CD14-positive monocyte (primary cell): ENCODE measurements at regions not wholly inside any gene's neighbourhood (a gene's known extent, or its start where the extent isn't known, plus 50 kb on each side); places are given as distances from the start of the nearest gene placed in this dataset.
A peak's percentile ranks its signal among the peaks of the same experiment; 100 is the strongest.

ENCODE experiments used
- DNase-seq, 3 donors: peaks; one replicate each; pipeline ENCODE4 v3.0.0-alpha.2; 2011 to 2022
- H2AFZ ChIP-seq: 2 replicates; pipeline ENCODE4 v1.6.0; 2012; ENCODE audit warnings: mild to moderate bottlenecking, low read depth, low read length, inconsistent platforms; ENCODE audit not compliant: insufficient read depth, poor library complexity, severe bottlenecking
- H3K27ac ChIP-seq, 2 donors: 1 replicate in 1 of 2; 2 replicates in 1 of 2; pipeline ENCODE4 v1.5.1; 2012 to 2013; ENCODE audit warnings: low read length in 2 of 2, control low read depth in 1 of 2, inconsistent platforms in 1 of 2, low read depth in 1 of 2, mild to moderate bottlenecking in 1 of 2
- H3K27me3 ChIP-seq, 2 donors: one replicate each; pipeline versions ENCODE4 v1.6.0 to v1.6.1; 2011 to 2013; ENCODE audit warnings: low read length in 2 of 2; ENCODE audit not compliant: control insufficient read depth in 2 of 2, insufficient read depth in 2 of 2
- H3K36me3 ChIP-seq, 2 donors: replicated peaks in 1 of 2; 1 replicate in 1 of 2; 2 replicates in 1 of 2; pipeline versions ENCODE4 v1.5.1 to v1.6.1; 2012 to 2013; ENCODE audit warnings: low read length in 2 of 2, control low read depth in 1 of 2, inconsistent platforms in 1 of 2, mild to moderate bottlenecking in 1 of 2; ENCODE audit not compliant: insufficient read depth in 2 of 2, control insufficient read depth in 1 of 2
- H3K4me1 ChIP-seq, 2 donors: 1 replicate in 1 of 2; 2 replicates in 1 of 2; pipeline versions ENCODE4 v1.5.1 to v1.6.1; 2012 to 2013; ENCODE audit warnings: low read length in 2 of 2, control low read depth in 1 of 2, inconsistent platforms in 1 of 2, mild to moderate bottlenecking in 1 of 2, moderate library complexity in 1 of 2; ENCODE audit not compliant: insufficient read depth in 2 of 2, control insufficient read depth in 1 of 2
- H3K4me2 ChIP-seq: replicated peaks from 2 replicates; pipeline ENCODE3; 2012; ENCODE audit warnings: low read length, moderate library complexity, mild to moderate bottlenecking; ENCODE audit not compliant: poor library complexity, severe bottlenecking; ENCODE audit errors: extremely low read depth
- H3K4me3 ChIP-seq, 3 experiments: fragments of 200-600 bp in 1 of 3; sonication (generic) in 1 of 3; replicated peaks in 1 of 3; 1 replicate in 2 of 3; 2 replicates in 1 of 3; pipeline ENCODE4 v1.5.1; 2011 to 2013; ENCODE audit warnings: low read length in 3 of 3, mild to moderate bottlenecking in 3 of 3, control low read depth in 2 of 3, low read depth in 2 of 3, inconsistent platforms in 1 of 3, moderate library complexity in 1 of 3
- H3K79me2 ChIP-seq: 2 replicates; pipeline ENCODE4 v1.6.0; 2012; ENCODE audit warnings: mild to moderate bottlenecking, control low read depth, inconsistent platforms, low read length, moderate library complexity; ENCODE audit not compliant: insufficient read depth
- H3K9ac ChIP-seq: 2 replicates; pipeline ENCODE4 v1.6.0; 2017; ENCODE audit warnings: low read length, mild to moderate bottlenecking; ENCODE audit not compliant: insufficient read depth, poor library complexity, severe bottlenecking
- H3K9me3 ChIP-seq, 2 donors: replicated peaks in 1 of 2; 1 replicate in 1 of 2; 2 replicates in 1 of 2; pipeline versions ENCODE4 v1.5.1 to v1.6.1; 2012 to 2013; ENCODE audit warnings: low read length in 2 of 2, control low read depth in 1 of 2; ENCODE audit not compliant: control insufficient read depth in 1 of 2, insufficient read depth in 1 of 2
- H4K20me1 ChIP-seq: 2 replicates; pipeline ENCODE4 v1.6.0; 2012; ENCODE audit warnings: mild to moderate bottlenecking, low read length, control low read depth, moderate library complexity; ENCODE audit not compliant: insufficient read depth
- H3K27ac Mint-ChIP-seq, 7 donors: one replicate each; pipeline ENCODE4 v1.8.0; 2020; ENCODE audit warnings: mild to moderate bottlenecking in 7 of 7, mixed read lengths in 7 of 7, moderate library complexity in 6 of 7, inconsistent platforms in 2 of 7
- H3K27me3 Mint-ChIP-seq, 3 donors: one replicate each; pipeline ENCODE4 v1.8.0; 2021 to 2022; ENCODE audit warnings: low read depth in 3 of 3, mild to moderate bottlenecking in 3 of 3, mixed read lengths in 3 of 3, moderate library complexity in 3 of 3, inconsistent platforms in 1 of 3
- H3K36me3 Mint-ChIP-seq, 2 donors: one replicate each; pipeline ENCODE4 v1.8.0; 2020; ENCODE audit warnings: mixed read lengths in 2 of 2, inconsistent platforms in 1 of 2, mild to moderate bottlenecking in 1 of 2
- H3K4me1 Mint-ChIP-seq: one replicate; pipeline ENCODE4 v1.8.0; 2020; ENCODE audit warnings: mild to moderate bottlenecking, mixed read lengths
- H3K4me3 Mint-ChIP-seq, 2 donors: one replicate each; pipeline ENCODE4 v1.8.0; 2020; ENCODE audit warnings: mild to moderate bottlenecking in 2 of 2, mixed read lengths in 2 of 2, moderate library complexity in 1 of 2
- H3K9me3 Mint-ChIP-seq, 7 donors: one replicate each; pipeline ENCODE4 v1.8.0; 2020 to 2022; ENCODE audit warnings: mixed read lengths in 7 of 7, mild to moderate bottlenecking in 6 of 7, moderate library complexity in 6 of 7, inconsistent platforms in 2 of 7
- CTCF ChIP-seq: fragments of 200-600 bp; IDR thresholded peaks from one replicate; pipeline ENCODE4 v1.8.0; 2022; ENCODE audit warnings: antibody characterized with exemption, mild to moderate bottlenecking
- WGBS: methylation state at CpG from one replicate; pipeline ENCODE4 v1.1.5; 2013; ENCODE audit warnings: missing lambda C conversion rate; ENCODE audit not compliant: insufficient coverage; 5-methylcytosine and 5-hydroxymethylcytosine counted together
- intact Hi-C, 2 donors: fragments of 100-400 bp; cut with micrococcal nuclease; formaldehyde crosslinking; loops; one replicate each; pipeline versions ENCODE4 v1.15.0 to v1.15.1; 2023

- no peaks in the 10 kb centered on the region for H3K36me3 ChIP-seq
- no peak overlapping the region for H2AFZ ChIP-seq
- Mint-ChIP-seq H3K36me3 (peaks cover 0 to 2% of the 10 kb centered on the region in 2 donors), H3K4me1 (peaks cover 22% of the 10 kb centered on the region), H3K27ac (no peak overlapping the region), H3K27me3 (peaks cover 20 to 33% (median 20%) of the 10 kb centered on the region in 3 donors), H3K9me3 (peaks cover 0 to 13% (median 2%) of the 10 kb centered on the region in 7 donors), H3K4me3 (peak overlapping the region in 1 of 2 donors; percentile 58)
- H4K20me1 ChIP-seq: no peaks in the 10 kb centered on the region
- peaks cover 15 to 26% of the 10 kb centered on the region in 2 donors for H3K4me1 ChIP-seq
- TF ChIP-seq CTCF: no peak
- no peak overlapping the region for H3K27ac ChIP-seq
- 94% methylated on average over 2 of the region's 2 CpGs for WGBS
- H3K4me3 ChIP-seq: no peak overlapping the region
- intact Hi-C loops: no loop called here
- no peak overlapping the region for H3K4me2 ChIP-seq
- H3K9me3 ChIP-seq: no peaks in the 10 kb centered on the region
- no peak for DNase-seq
- no peaks in the 10 kb centered on the region for H3K79me2 ChIP-seq
- no peak overlapping the region for H3K9ac ChIP-seq
- peaks cover 0 to 18% of the 10 kb centered on the region in 2 donors for H3K27me3 ChIP-seq
Measured at GRCh38 chr2:236738896-236739295, 169.3 kb downstream of the ACKR3 start.

- no peaks in the 10 kb centered on the region for H3K79me2 ChIP-seq
- TF ChIP-seq CTCF: no peak
- no peaks in the 10 kb centered on the region for H3K9me3 ChIP-seq
- Mint-ChIP-seq H3K4me1 (peaks cover 30% of the 10 kb centered on the region), H3K4me3 (no peak overlapping the region), H3K36me3 (peaks cover 0 to 4% of the 10 kb centered on the region in 2 donors), H3K27me3 (peaks cover 19 to 26% (median 20%) of the 10 kb centered on the region in 3 donors), H3K27ac (no peak overlapping the region), H3K9me3 (peaks cover 0 to 13% (median 2%) of the 10 kb centered on the region in 7 donors)
- no peaks in the 10 kb centered on the region for H4K20me1 ChIP-seq
- DNase-seq: no peak
- no peak overlapping the region for H3K9ac ChIP-seq
- no peak overlapping the region for H3K4me3 ChIP-seq
- H3K27me3 ChIP-seq: peaks cover 0 to 16% of the 10 kb centered on the region in 2 donors
- H3K4me1 ChIP-seq: peaks cover 23 to 30% of the 10 kb centered on the region in 2 donors
- intact Hi-C loops: loop anchor here in 1 of 2 donors (10.0 kb wide), 1 partner anchor 135 kb away; no protein-coding TSS in a partner anchor
- H3K4me2 ChIP-seq: no peak overlapping the region
- no peaks in the 10 kb centered on the region for H3K36me3 ChIP-seq
- no peak overlapping the region for H3K27ac ChIP-seq
- H2AFZ ChIP-seq: no peak overlapping the region
Measured at GRCh38 chr2:236739663-236740062, 170.0 kb downstream of the ACKR3 start.
